ENCODE measurements at regions not wholly inside any gene's neighbourhood (a gene's known extent, or its start where the extent isn't known, plus 50 kb on each side); places are given as distances from the start of the nearest gene placed in this dataset.
"Not testable (repeated sequence)": the region's sequence is repeated elsewhere in the genome, so short reads cannot be mapped to it uniquely, and the experiment has no call there.

DNA sequence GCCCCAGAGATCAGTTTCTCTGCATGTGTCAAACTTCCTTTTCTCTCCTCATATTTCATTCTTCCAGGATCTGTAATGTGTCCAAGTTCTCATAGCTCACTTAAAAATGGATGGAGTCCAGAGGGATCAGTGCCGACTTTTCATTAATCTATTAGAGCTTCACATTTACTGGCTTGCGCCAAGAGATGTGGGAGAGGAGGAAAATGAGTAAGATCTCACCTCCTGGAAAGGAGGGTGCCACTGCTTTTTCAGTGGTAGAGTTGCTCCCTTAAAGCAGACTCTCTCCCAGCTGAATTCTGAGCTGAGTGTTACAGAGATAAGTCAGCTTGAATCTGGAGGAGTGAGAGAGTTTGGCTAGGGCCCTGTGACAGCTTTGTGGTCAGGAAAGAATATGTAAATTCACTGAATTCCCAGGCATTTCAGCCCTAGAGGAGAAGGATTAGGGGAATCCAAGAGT is 175.9 kb downstream of the SOX4 start:
- no peak for DNase-seq (ENCODE audit: low read depth in 1 of 2, low spot score in 1 of 2)

DNA sequence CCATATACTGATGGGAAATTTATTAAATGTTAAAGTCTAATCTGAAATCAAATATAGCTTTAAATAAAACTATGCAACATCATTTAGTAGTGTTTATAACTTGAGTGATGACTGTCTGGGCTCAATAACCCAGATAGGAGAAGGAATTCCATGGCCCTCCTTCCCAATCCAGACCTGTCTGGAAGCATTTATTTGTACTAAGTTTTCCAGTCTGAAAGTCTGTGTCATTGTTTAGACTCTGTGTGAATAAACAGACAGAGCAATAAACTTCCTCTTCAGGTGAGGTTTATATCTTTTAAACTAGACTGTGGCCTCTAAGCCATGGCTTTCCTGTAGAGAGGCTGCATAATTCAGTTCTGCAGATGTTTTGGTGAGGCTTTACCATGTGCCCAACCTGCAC is 176.4 kb downstream of the SOX4 start:
- DNase-seq (ENCODE audit: low read depth in 1 of 2, low spot score in 1 of 2), result no peak

DNA sequence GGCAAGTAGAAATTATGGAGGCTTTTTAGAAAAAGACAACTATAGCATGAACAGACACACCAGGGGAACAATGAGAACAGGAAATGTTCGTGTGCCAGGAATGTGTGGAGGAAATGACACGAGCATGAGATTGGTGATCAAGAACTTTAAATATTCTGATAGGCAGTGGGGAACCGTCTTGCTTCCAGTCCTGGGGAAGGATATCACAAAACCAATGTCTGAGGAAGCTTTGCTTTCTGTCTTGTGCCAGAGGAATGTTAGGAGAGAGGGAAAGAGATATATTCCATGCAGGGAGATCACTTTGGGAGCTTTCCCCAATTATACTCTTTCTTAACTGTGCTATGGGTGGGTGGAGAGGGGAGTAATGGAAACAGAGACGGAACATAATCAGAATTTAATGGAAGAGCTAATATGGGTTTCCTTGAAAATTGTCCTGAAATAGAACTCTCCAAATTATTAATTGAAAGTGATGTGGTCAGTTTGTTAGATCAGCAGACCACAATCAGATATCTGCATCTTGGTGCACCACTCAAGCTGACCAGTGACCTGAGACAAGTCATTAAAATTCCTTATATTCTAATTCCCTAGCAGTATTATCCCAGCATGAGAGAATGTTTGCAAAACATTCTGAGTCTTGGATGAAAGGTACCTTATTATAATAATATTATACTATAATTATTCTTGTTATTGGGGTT is 178.2 kb downstream of the SOX4 start:
- DNase-seq (ENCODE audit: low read depth in 1 of 2, low spot score in 1 of 2), result no peak

DNA sequence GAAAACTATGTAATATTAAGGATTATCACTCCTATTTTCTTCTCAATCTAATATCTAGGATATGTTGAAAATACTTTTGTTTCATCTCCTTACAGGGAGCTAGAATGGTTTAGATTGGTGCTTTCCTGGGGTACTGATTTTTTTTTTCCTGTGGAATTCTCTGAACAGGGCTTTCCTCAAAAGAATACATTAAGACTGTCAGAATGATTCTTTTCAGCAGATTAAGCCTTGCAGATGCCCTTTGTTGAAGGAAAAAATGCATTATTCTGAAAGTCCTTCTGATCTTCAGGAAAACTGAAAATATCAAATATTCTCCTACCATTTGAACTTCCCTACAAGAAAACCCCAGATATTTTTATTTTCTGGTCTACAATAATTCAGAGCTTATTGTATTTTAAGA is 178.9 kb downstream of the SOX4 start:
- no peak for DNase-seq (ENCODE audit: low read depth in 1 of 2, low spot score in 1 of 2)

DNA sequence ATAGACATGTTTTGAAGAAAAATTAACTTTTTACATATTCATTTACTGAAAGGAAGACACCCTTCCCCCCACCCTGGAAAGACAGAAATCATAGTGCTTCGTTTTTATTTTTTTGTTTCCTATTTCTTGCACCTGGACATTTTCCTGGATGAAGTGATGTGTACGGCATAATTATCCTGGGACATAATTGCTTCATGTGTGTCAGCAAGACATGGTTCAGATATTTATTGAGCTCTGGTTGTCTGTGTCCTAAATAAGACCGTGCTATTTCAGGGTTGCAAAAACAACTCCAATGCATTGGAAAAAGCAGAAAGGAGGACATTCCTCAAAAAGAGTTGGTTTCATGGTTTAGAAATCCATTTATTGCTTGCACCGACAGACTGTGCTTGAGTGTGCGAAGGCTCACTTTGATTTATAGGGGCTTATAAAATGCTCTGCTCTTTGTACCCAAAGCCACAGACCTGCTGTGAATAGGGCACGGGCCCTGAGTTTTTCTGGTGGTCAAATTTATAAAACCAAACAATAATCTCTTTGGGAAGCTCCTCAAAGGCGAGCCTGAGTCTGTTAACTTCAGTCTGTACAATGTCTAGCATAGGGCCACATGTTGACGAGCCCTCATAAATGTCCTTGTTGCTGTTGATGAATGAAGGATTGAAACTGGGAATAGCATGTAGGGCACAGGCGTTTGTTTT is 179.5 kb downstream of the SOX4 start:
- DNase-seq (ENCODE audit: low read depth in 1 of 2, low spot score in 1 of 2), result no peak

DNA sequence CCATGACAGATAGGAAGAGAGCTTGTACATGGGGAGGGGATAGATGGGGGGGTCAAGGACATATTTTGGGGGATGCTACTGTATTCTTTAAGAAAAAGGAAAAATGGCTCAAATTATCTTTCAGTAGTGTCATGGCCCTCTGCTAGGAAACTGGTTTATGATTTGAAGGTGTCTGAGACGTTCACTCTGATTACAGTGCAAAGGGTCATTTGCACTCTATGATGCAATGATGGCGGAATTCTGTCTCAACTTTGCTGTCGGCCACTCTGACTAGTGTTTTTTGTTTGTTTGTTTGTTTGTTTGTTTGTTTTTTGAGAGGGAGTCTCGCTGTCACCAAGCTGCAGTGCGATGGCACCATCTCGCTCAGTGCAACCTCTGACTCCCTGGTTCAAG is 180.0 kb downstream of the SOX4 start:
- DNase-seq (ENCODE audit: low read depth in 1 of 2, low spot score in 1 of 2), result no peak

DNA sequence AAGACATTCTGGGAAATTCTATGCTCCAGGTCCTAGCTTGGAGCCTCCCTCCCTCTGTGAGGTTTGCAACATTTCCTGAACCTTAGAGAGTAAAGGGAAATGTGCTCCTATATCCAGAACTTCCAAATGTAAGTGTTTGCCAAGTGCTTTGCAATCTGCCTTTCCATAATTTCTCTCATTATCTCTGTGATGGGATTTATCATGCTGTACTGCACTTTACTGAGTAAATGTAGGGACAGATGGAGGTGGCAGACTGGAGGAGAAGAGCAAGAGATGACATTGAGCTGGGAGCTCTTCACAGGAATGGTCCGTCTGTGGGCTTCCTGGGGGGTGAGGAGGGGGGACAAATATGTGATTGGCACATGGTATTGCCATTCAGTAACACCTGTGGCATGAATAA is 184.3 kb downstream of the SOX4 start:
- DNase-seq (ENCODE audit: low read depth in 1 of 2, low spot score in 1 of 2), result no peak

DNA sequence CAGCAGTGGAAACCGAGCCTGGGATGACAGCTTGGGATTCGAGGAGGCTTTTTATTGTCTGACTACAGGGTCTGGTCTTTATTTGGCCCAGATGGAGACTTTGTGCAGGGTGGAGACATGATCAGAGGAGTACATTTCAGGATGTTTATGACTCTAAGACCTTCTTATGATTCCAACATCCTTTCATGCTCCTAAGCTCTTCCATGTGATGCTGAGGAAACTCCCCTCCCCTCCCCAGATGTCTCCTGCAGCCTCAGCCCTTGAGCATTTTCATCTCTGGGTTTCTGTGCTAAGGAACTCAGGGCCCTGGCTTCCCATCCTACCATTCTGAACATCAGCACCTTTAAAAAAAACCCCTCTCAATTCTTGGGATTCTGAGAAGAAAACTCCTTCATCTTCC is 186.6 kb downstream of the SOX4 start:
- no peak for DNase-seq (ENCODE audit: low read depth in 1 of 2, low spot score in 1 of 2)

DNA sequence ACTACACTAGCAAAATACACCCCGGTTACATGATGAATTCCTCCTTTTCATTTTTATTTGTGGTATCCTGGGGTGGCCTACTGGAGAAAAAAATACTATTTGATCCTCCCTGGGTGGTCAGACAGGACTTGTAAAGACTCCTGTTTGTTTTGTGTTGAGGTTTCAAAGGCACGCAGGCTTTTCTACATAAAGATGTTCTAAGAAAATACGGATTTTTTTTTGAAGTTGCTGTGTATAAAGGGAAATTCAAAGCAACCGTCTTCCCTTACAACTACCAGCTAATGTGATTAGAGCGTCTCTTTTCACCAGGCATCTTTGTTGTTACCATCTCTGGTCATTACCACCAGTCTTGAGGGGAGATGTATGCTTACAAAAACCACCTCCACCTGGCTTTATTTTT is 187.1 kb downstream of the SOX4 start:
- no peak for DNase-seq (ENCODE audit: low read depth in 1 of 2, low spot score in 1 of 2)

DNA sequence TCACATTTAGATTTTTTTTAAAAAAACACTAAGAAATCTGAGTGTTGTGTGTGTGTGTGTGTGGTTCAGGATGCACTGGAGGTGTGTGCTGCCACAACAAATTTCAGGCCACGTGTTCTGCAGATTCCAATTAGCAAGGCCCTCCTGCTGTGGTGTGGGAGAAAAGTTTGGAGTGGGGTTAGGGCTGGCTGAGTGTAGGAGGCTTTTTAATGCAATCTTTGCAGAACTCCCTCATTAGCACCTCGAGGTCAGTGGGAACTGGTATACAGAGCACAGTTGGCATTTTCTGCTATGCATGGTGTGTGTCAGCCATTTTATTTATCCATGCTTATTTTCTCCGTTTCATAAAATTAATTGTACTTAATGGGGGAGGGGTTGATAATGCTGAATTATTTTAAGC is 187.6 kb downstream of the SOX4 start:
- DNase-seq (ENCODE audit: low read depth in 1 of 2, low spot score in 1 of 2), result no peak

DNA sequence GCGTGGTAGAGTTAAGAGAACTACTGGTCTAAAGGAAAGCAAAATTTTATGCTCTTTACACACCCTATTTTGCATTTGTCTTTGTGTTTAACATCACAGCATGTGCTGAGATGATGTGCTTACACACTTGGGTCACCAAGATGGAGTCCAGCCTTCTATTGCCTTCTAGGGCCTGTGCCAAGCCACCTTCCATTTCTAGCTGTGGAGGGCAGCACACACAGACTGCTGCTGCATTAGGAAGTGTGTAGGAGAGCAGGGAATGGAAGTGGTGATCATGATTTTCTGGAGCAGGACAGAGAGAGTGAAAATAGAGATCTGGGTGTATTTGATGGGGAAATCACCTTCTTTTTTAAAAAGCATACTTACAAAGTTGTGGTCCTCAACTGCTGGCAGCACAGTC is 191.6 kb downstream of the SOX4 start:
- DNase-seq (ENCODE audit: low read depth in 1 of 2, low spot score in 1 of 2), result no peak

DNA sequence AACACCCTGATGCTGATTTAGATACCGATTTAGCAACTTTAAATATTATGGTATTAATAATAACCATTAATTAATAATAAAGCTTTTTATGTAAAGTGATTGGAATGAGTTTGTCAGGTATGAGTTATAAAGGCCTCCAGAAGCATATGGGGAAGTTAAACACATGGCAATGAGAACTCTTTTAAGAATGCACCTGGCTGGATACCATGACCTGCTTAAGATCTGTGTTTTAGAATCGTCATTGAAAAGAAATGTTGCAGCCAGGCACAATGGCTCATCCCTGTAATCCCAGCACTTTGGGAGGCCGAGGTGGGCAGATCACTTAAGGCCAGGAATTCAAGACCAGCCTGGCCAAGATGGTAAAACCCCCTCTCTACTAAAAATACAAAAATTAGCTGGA is 197.5 kb downstream of the SOX4 start:
- no peak for DNase-seq (ENCODE audit: low read depth in 1 of 2, low spot score in 1 of 2)

DNA sequence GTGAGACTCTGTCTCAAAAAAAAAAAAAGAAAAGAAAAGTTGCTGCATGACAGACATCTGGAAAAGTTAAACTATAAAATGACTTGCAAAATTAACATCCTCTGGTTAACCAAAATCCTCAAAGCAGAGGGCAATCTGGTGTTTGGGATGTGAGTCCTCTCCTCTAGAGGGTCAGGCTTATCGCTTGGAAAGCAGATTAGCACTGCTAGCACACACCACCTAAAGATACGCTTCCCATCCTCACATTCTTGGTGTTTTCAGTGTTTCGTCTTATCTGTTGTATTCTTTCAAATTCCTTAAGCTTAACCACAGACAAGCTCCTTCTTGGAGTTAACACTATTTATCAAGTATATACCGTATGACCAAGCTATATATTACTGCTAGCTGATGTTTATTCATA is 198.0 kb downstream of the SOX4 start:
- no peak for DNase-seq (ENCODE audit: low read depth in 1 of 2, low spot score in 1 of 2)

DNA sequence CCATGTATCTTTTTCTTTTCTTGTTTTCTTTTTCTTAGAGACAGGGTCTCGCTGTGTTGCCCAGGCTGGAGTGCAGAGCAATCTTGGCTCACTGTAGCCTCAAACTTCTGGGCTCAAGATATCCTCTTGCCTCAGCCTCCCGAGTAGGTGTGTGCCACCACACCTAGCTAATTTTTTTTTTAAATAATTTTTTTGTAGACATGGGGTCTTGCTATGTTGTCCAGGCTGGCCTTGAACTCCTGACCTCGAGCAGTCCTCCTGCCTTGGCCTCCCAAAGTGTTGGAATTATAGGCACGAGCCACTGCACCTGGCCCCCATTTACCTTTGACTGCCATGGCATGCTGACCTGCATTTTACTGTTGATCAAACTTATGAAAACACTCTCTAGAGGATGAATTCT is 198.6 kb downstream of the SOX4 start:
- DNase-seq (ENCODE audit: low read depth in 1 of 2, low spot score in 1 of 2), result no peak

DNA sequence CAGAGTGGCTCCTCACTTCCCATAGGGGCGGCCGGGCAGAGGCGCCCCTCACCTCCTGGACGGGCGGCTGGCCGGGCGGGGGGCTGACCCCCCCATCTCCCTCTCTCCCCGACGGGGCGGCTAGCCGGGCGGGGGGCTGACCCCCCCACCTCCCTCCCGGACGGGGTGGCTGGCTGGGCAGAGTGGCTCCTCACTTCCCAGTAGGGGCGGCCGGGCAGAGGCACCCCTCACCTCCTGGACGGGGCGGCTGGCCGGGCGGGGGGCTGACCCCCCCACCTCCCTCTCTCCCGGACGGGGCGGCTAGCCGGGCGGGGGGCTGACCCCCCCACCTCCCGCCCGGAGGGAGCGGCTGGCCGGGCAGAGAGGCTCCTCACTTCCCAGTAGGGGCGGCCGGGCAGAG is 203.4 kb downstream of the SOX4 start:
- not testable (repeated sequence) for DNase-seq (ENCODE audit: low read depth in 1 of 2, low spot score in 1 of 2)

DNA sequence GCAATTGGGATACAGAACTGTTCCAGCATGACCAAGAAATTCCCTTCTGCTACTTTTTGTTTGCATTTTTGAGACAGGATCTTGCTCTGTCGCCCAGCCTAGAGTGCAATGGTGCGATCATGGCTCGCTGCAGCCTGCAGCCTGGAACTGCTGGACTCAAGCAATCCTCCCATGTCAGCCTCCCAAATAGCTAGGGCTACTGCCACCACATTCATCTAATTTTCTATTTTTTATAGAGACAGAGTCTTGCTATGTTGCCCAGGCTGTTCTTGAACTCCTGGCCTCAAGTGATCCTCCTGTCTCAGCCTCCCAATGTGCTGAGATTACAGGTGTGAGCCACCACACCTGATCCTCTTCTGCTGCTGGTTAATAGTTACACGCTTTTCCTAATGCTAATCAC is 204.9 kb downstream of the SOX4 start:
- DNase-seq (ENCODE audit: low read depth in 1 of 2, low spot score in 1 of 2), result no peak

DNA sequence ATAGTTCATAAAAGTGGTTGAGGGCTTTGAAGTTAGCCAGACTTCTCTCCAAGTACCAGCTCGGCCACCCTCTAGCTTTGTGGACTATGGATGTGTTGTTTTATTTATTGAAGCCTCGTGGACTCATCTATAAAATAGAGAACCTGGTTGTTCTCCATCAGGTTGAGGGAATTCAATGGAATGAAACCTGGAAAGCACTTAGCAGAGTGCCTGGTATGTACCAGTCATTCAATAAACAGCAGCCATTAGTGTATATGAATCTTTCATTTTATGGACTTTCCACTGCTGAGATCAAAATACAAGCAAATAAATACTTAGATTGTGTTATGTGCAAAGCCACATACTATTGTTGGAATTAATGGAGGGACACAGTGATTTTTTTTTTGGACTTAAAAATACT is 206.8 kb downstream of the SOX4 start:
- DNase-seq (ENCODE audit: low read depth in 1 of 2, low spot score in 1 of 2), result no peak

DNA sequence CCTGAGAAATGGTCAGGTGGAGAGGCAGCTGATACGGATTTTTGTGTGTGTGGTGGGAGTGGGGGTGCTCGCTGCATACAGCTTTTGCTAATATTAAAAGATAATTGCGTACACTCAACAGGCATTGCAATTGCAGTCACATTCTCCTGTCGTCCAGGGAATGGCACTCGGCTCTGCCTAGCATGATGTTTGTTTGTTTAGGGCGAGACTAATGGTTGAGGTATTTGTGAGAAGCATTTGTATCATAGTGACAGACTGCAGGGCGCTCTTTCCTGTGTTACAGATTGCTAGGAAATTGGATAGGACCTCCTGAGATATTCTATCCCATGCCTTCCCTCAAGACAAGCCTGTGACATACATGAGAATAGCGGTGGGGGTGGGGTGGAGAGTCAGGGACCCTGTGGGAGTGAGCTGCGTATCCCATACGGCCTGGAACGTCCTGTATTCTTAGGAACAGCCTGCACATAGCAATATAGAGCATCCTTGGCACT is 207.4 kb downstream of the SOX4 start:
- no peak for DNase-seq (ENCODE audit: low read depth in 1 of 2, low spot score in 1 of 2)

DNA sequence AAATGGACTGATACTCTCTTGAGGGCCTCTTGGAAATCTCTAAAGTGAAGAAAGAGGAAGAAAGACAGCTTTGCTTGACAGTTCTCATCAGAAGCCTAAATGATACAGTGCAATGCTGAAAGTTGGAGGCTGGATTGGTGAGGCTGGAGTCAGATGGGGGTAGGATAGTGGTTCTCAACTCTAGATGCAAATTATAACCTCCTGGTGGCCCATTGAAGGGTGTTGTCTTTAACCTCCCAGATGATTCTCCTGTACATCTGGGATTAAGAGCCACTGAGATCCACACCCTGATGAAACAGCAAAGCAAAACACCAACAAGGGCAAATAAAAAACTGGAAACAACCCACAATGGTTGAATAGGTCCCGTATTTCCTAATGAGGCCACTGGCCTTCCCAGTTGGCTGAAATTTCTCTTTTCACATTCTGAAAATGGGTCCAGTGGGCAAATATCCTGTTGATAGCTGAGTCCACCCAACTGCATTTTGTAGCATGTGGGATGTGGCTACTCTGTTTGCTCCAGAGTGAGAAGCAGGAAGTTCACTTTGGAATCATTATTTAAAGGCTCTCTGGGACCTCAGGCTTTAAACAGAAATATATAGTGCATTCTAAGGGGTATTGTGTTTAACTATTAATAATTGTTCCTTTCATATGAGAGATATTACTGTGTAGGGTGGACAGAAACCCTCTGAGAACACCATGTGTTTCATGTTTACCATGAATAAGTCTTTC is 208.1 kb downstream of the SOX4 start:
- DNase-seq (ENCODE audit: low read depth in 1 of 2, low spot score in 1 of 2), result no peak

DNA sequence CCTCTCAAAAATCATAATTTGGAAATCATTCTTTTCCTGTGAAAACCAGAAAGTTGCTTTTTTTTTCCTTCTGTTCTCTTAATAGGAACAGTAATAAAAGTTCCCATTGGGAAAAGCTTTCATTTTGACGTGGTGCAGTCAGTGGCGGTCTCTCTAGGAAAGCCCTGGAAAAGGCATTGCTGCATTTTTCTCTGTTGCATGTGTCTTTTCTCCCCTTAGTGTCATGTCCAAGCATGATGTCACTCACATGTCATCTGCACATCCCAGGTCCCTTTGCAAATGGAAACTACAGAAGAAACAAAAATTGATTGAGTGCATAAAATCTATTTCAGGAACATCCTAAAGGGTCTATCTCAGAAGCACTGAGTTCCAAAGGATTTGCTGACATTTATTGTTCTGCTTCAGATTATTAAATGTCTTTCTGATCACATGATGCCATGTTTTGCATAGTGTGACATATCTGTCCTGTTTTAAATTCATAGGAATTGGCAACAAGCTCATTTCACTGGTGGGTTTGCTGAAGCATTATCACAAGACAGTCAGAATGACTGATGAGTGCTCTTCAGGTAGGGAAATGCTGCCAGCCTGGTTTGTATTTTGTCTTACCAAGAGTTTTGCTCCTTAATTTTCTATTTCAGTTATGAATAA is 208.7 kb downstream of the SOX4 start:
- no peak for DNase-seq (ENCODE audit: low read depth in 1 of 2, low spot score in 1 of 2)

DNA sequence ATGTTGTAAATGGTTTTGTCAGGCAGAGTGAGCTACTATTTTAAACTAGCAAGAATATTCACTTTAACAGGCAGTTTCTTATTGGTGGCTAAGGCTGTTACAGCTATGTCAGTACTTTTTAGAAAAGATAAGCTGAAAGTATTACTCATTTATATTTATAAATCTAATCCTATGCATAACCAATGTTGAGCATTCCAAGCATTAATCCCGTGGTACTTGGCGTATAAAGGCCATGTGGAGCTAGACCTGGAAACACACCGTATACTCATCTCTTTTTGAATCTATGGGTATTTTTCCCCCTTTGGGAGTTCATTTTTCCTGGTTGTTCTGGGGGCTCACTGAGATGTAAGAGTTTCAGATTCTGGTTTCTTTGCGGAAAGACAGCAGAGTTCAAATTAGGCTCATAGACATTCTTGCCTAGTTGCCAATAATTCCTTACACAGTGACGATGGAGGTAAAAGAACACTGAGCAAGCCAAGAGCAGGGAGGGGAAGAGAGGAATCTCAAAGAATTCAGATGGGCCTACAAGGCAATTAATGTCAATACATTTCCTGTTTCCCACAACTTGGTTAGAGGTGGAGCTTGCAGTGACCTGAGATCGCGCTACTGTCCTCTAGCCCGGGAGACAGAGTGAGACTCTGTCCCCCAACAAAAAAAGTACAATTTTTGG is 211.5 kb downstream of the SOX4 start:
- DNase-seq (ENCODE audit: low read depth in 1 of 2, low spot score in 1 of 2), result no peak

All from stimulated activated CD4-positive, alpha-beta T cell treated with anti-CD3 and anti-CD28 coated beads, Interleukin-15, amount 100 ng/mL, for 1 hour (primary cell).